T-helper 2 cell treated with Interferon-gamma antibody and Interleukin-4, amounts not matched to agents 100 ng/mL and 5 ng/mL, for 36 hours (primary cell): ENCODE measurements at regions not wholly inside any gene's neighbourhood (a gene's known extent, or its start where the extent isn't known, plus 50 kb on each side); places are given as distances from the start of the nearest gene placed in this dataset.
"Not testable (repeated sequence)": the region's sequence is repeated elsewhere in the genome, so short reads cannot be mapped to it uniquely, and the experiment has no call there.

Experiments
- intact Hi-C: fragments of 100-400 bp; cut with micrococcal nuclease; formaldehyde crosslinking; loops from one replicate; pipeline ENCODE4 v1.15.1; 2023

- intact Hi-C loops = no loop called here
Observed at GRCh38 chr16:26768385-26769010, 298.2 kb upstream of the C16orf82 start.

GRCh38 chr16:26770547-26770946, 296.2 kb upstream of the C16orf82 start:
- intact Hi-C loops = no loop called here

GRCh38 chr16:26772503-26772902, 294.2 kb upstream of the C16orf82 start:
- intact Hi-C loops = no loop called here

- intact Hi-C loops = no loop called here
Observed at GRCh38 chr16:26777821-26778220, 288.9 kb upstream of the C16orf82 start.

GRCh38 chr16:26787924-26788323, 278.8 kb upstream of the C16orf82 start:
- intact Hi-C loops = no loop called here

- intact Hi-C loops = no loop called here
Observed at GRCh38 chr16:26791169-26791568, 275.6 kb upstream of the C16orf82 start.

- intact Hi-C loops = no loop called here
Observed at GRCh38 chr16:26795184-26795583, 271.5 kb upstream of the C16orf82 start.

GRCh38 chr16:26801628-26802027, 265.1 kb upstream of the C16orf82 start:
- intact Hi-C loops = loop anchor here (5.0 kb wide), 1 partner anchor 1029 kb away; no protein-coding TSS in a partner anchor

GRCh38 chr16:26802440-26802839, 264.3 kb upstream of the C16orf82 start:
- intact Hi-C loops = loop anchor here (5.0 kb wide), 1 partner anchor 1030 kb away; no protein-coding TSS in a partner anchor

- intact Hi-C loops = loop anchor here (5.0 kb wide), 1 partner anchor 1031 kb away; no protein-coding TSS in a partner anchor
Observed at GRCh38 chr16:26802965-26803364, 263.8 kb upstream of the C16orf82 start.

GRCh38 chr16:26806657-26807056, 260.1 kb upstream of the C16orf82 start:
- intact Hi-C loops = no loop called here

- intact Hi-C loops = no loop called here
Observed at GRCh38 chr16:26809461-26809860, 257.3 kb upstream of the C16orf82 start.

GRCh38 chr16:26816266-26816665, 250.5 kb upstream of the C16orf82 start:
- intact Hi-C loops = no loop called here

GRCh38 chr16:26816885-26817571, 249.7 kb upstream of the C16orf82 start:
- intact Hi-C loops = no loop called here

- intact Hi-C loops = no loop called here
Observed at GRCh38 chr16:26818393-26818792, 248.3 kb upstream of the C16orf82 start.

- intact Hi-C loops = no loop called here
Observed at GRCh38 chr16:26824469-26824868, 242.3 kb upstream of the C16orf82 start.

GRCh38 chr16:26826500-26826899, 240.2 kb upstream of the C16orf82 start:
- intact Hi-C loops = no loop called here

GRCh38 chr16:26827386-26827785, 239.3 kb upstream of the C16orf82 start:
- intact Hi-C loops = no loop called here

- intact Hi-C loops = no loop called here
Observed at GRCh38 chr16:26830428-26831127, 236.1 kb upstream of the C16orf82 start.

GRCh38 chr16:26836114-26836513, 230.6 kb upstream of the C16orf82 start:
- intact Hi-C loops = not testable (repeated sequence)

- intact Hi-C loops = no loop called here
Observed at GRCh38 chr16:26838931-26839330, 227.8 kb upstream of the C16orf82 start.

GRCh38 chr16:26840691-26841090, 226.0 kb upstream of the C16orf82 start:
- intact Hi-C loops = no loop called here
